GM19452 (cell line): ENCODE measurements at regions not wholly inside any gene's neighbourhood (a gene's known extent, or its start where the extent isn't known, plus 50 kb on each side); places are given as distances from the start of the nearest gene placed in this dataset.

Experiments used
- ATAC-seq: cut with Tn5 transposase; IDR thresholded peaks from one replicate; pipeline ENCODE4 v1.9.1; 2021; ENCODE audit not compliant: unreplicated experiment

DNA sequence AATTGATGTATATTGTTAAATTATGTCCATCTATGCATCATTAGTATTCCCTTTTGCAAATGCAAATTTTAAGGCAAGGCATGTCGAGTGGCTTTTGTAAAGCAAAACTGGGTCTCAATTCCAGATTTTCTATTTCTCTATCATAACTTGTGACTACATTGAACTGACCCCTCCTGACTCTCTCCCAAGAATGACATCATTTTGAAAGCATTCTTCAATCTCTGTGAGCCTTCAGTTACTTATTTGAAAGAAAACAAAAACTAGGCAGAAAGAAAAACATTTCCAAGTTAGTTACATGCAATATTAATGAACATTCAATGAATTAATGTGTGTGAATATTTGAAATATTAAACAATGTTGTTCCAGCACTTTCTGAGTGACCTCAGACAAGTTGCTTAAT lies 314.3 kb upstream of the CLNK start:
- ATAC-seq, result no peak

DNA sequence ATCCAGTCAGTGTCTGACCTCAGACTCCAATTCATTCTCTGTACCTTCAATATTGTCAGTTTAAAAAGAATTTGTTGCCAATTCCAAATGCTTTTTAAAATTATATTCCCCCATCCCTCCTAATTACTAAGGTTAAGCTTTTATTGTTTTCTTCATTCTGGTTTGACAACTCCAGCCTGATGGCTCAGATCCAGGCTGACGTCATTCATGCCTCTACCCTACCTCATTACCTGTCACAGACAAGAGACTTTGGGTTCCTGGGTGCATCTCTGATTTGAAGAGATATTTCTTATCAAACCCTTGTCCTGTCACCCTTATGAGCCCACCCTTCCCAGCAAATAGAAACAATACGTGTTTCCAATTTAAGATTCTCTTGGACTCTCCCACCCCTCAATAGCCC lies 300.2 kb upstream of the CLNK start:
- no peak for ATAC-seq

DNA sequence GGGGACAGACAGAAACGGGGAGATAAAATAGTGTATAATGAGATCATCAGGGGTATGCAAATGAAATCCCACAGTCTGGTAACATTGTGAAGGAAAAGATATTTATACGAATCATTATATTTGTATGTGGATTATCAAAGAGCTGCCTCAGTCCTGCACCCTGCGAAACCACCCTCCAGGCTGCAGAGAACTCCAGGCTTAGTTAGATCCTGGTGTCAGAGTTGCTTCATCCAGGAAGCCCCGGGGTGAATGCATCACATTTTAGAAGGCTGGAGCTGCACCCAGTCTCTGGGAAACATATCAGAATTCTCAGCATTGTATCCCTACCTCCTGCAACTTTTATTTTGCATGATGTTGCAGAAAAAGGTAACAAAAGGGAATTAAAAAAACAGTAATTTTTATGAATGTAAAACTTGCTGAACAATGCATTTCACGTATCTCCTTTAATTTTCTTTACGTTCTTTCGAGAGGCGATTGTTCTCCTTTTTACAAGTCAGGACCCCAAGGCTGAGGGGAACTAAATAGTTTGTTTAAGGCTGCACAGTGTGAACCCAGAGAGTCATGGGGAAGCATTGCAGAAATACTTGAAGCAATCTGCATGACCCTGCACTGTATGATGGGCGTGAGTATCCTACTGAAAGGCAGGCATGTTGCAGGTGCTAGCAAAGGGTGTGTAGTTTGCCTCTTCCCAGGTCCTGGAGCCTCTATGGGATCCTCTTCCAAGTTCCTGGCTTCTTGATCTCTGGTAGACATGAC lies 299.5 kb upstream of the CLNK start:
- ATAC-seq, result no peak

DNA sequence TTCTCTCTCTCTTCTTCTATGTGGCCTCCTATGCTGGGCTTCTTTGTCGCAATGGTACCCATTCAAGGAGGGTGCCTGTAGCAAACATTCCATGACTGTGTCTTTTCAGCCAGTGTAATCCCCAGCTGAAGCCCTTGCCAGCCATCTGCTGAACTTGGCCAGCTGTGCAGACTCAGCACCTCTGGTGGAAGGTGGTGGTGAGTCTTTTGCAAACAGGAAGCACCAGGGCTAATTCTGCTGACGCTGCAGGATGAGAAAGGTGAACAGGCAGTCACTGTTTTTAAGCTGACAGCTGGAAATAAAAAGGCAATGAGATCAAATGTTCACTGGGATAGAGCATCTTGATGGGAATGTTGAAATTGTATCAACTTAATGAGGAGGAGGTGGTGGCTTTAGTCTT lies 298.7 kb upstream of the CLNK start:
- ATAC-seq, result no peak

DNA sequence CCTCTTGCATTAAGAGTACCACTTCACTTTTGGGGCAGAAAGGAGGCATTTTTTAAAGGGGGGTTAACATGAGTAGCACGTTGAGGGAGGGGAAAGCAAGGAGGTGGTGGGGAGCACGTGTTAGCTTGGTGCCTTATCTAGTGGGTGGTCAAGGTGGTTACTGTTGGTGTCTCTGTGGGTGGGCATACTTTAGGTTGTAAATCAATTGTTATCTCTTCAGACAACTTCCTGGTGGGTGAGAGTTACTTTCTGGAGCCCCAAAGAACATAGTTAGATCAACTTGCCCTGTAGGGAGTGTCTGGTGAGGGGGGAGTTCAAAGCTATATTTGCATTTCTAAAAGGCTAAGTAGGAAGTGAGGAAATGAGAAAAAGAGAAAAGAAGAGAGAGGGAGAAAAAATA lies 297.7 kb upstream of the CLNK start:
- ATAC-seq, result no peak

DNA sequence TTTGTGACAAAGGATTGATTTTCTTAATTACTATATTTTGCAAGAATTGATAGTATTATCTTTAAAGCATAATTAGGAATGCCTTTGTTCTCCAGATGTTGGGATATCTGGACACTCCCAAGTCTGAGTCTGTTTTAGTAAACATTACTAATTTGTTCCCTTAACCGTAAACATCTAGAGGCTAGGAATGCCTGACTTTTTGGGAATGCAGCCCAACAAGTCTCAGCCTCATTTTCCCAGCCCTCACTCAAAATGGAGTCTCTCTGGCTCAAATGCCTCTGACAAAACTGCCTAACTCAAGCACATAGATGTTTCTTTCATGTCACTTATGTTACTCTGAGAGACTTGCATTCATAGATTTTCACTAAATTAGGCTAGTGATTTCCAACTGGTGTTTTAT lies 297.0 kb upstream of the CLNK start:
- ATAC-seq, result no peak

DNA sequence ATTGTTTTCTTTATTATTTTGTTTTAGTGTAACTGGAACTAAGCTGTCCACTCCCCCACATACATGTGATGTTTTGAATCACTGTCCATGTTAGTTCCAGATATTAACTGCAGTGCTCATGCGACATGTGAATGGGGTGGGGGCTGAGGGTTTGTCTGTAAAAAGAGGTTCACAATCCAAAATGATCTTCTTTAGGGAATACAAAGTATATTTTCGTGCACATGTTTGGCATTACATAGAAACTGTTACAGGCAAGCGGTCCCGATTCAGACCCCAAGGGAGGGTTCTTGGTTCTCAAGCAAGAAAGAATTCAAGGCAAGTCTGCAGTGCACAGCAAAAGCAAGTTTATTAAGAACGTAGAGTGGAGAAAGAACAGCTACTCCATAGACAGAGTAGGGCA lies 296.5 kb upstream of the CLNK start:
- no peak for ATAC-seq

DNA sequence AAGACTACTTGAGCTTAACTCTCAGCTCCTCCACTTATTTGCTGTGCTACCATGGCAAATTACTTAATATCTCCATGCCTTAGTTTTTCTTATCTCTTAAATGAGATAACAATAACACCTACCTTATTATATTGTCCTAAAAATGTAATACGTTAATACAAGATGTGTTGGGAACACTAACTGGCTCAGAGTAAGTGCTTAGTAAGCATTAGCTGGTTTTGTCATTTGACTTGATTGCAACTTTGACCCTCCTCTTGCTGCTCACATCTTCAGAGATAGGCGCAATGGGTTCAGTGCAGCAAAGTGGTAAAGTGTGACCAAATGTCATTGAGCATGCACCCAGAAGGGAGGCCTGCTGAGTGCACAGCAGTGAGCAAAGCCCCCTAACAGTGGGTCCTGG lies 294.5 kb upstream of the CLNK start:
- no peak for ATAC-seq

DNA sequence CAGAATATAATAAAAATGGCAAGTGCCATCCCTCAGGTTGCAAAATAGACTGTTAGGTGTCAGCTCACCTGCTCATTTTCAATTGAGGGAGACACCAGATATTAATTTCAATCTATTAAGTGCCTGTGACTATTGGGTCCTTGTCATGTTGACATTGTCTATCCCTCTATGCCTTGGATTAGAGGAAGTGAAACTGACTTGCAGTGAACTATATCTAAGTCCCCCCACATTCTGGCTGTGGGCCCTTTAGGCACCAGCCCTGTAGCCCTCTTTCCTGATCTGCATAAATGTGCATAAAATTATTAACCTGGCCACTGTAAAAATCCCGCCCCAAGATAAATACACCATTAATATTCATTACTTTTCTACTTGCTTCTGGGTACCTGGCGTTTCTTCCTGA lies 293.0 kb upstream of the CLNK start:
- no peak for ATAC-seq

DNA sequence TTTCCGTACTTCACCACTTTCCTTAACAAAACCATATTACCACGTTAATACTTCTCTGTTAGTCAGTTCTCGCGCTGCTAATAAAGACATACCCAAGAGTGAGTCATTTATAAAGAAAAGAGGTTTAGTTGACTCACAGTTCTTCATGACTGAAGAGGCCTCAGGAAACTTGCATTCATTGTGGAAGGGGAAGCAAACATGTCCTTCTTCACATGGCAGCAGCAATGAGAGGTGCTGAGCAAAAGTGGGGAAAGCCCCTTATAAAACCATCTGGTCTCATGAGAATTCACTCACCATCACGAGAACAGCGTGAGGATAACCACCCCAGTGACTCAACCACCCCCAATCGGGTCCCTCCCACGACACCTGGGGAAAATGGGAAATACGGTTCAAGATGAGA lies 289.8 kb upstream of the CLNK start:
- ATAC-seq, result no peak

DNA sequence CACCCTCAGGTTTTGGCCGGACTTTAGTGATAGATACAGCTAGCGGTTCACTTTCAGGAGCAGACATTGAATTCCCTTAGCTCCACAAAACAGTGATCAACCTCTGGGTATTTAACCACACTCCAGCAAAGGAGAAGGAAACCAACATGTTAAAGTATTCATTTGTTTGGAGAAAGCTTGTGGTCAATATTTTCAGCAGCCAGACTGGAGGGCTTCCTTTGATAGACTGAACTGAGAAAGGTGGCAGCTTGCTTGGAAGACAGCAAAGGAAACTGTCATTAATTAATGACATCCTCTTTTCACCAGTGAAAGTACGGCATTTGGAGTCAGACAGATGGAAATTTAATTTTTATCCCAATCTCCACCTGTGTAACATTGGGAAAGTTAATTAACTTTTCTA lies 289.1 kb upstream of the CLNK start:
- no peak for ATAC-seq

DNA sequence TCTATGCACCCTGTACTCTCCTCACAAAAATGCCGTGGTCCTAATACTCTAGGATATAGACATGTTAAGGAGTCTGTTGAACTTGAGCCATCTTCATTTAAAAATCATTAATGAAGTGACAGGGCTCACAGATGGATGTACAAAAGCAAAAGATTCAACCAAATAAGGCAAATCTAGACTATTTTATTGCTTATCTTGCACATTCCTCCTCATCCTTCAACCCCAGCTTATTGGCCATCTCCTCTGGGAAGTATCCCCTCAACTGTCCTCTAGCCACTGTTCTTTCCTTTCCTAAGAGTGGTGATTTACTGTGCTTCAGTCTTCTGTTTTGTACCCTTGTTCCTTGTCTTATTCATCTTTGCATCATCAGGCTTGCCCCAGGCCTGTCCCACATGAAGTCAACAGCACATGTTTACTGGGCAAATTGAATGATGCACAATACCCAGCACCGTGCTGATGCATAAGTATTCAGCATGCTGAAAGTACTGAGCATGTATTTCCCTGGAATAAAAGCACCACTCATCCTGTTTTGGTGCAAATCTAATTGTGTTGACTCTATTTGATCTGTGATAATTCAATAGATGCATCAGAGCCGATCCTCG lies 287.3 kb upstream of the CLNK start:
- ATAC-seq, result no peak

DNA sequence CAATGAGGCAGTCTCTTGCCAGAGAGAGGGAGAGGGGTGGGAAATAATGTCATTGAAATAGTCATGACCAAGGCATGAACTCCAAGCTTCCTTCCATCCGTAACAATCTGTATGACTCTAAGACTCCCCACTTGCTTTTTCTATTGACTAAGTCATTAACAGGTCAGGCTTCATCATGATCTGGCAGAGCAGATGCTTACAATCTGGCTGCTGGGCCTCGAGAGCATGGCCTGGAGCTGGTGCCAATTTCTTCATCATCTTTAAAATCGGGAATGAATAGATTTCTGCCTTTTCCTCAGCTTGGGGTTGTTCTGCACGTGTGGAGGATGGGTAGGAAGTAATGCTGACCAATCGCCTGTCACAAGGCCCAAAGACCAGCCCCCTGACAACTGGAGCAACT lies 280.6 kb upstream of the CLNK start:
- ATAC-seq, result no peak

DNA sequence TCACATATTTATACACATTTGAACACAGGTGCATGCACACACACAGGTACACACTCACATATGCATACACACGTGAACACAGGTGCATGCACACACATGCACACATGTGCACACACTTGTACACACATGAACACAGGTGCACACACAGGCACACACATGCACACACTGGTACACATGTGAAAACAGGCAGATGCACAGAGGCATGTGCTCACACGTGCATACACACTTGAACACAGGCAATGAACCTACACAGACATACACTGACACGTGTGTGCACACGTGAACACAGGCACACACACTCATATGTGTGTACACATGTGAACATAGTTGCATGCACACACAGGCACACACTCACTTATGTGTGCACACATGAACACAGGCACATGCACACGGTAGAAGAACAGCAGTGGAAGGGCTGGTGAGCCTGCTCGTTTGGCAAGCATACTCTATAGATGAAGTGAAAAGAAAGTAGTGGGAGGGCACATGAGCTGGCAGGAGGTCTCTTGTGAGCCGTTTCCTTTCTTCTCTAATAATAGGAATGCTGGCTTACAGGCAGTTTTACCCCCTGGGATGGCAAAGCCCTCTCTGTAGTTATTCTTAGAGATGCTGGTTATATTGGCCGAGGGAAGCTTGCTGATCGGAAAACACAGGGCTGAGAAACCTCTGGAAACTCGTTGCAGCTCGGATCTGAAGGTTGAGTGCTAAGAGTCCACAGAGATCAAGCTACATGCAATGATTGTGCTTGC lies 279.6 kb upstream of the CLNK start:
- ATAC-seq, result no peak

DNA sequence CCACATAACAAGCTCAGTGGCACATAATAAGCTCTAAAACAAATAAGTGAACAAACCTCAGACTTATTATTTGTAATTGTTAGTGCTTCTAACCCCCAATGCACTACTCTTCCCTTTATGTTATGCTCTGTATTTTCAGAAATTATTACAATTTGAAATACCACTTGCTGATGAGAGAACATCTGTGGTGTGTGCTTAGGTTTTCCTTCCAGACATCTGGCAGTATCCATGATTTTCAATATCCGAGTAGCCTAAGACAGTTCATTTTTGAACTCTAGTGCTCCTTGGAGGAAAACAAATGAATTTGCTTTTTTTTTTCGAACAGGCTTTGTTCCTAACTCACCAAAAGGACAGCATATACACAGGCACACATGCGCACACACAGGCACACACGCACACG lies 278.7 kb upstream of the CLNK start:
- no peak for ATAC-seq

DNA sequence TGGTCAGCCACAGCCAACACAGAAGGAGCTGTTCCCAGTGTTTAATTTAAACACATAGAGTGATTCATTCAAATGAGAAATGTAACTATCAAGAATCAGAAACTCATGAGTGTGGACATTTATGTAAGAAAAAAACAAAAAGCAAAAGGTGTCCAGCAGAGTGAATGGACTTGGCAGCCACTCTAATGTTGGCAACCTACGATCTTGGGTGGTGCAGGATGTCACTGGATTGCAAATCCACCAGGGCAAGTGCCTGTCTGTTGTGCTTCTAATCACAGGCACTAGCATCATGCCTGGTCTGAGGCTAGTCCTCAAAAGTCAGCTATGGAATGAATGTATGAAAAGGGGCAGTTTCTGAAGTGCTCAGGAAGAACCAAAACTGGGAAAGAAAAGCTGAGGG lies 277.7 kb upstream of the CLNK start:
- no peak for ATAC-seq

DNA sequence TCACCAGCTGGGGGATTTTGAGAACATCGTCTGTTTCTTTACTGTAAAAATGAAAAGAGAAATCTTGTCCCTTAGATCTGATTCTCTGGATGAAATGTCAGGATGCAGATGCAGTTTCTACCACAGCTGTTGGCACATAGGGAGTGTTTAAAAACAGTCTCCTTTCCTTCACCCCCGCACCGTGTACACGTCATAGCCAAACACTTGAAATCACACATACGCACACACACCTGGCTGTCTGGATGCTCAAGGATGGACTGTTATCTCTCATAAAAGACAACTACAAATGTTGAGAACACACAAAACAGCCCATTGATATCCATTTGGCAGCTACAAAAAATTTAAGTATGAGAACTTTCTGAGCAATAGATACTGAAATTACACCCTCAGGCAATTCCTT lies 275.8 kb upstream of the CLNK start:
- no peak for ATAC-seq

DNA sequence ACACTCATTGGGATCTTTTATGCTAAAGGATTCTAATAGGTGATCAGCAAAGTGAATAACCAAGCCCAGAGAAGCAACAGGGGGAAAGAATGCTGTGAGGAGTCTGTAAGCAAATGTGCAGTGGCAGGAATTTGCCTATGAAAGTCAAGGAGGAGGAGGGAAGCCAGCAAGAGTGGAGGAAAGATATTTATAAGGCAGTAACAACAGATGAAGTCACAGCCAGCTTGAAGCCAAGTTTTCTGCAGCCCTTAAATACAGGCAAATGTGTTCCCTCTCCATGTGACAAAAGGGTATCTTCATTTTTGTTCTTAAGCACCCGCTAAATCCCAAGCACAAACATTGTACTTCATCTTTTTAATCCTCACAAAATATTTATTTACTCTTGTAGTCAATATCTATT lies 275.0 kb upstream of the CLNK start:
- no peak for ATAC-seq

DNA sequence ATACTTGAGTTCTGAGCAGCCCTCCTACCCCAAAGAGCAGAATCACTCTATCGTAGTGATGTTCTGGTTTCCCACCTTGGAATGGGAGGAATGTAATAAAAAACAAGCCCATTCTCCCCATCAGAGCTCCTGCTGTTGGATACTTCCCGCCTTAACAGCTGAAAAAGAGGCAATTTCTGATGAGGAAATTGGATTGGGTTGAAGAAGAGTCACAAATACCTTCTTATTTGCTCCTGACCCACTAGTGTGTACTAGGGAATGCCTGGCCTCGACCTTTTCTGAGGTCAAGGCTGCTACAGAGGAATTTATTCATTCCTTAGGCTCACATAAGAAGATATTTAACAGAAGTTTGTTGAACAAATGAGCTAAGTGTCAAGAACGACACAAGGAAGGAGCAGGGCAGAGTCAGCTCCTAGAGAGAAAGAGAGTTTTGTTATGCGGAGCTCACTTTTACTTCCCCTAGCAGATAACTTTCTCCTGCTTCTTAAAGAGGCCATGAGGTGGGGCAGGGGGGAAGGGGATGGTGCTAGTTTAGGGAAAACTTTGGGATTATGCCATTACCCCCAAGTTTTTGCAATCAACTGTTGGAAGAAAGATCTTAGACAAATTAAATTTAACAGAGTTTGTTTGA lies 273.8 kb upstream of the CLNK start:
- no peak for ATAC-seq

DNA sequence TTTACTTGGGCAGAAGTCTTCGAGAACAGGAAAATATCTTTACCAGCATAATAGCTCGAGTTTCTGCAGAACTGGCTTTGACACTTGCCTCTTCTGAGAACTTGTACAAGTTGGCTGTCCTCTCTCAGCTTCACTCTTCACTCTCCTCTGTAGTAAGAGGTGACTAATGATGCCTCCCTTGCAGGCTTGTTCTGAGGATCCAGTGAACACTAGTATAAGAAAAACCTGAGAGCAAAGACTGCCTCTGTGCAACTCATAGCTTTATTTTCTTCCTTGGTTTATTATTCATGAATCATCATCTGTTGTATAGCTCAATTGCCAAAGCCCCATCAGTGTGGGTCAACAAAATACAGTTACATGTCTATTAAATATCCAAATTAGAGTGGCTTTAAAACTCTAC lies 266.7 kb upstream of the CLNK start:
- ATAC-seq, result no peak

DNA sequence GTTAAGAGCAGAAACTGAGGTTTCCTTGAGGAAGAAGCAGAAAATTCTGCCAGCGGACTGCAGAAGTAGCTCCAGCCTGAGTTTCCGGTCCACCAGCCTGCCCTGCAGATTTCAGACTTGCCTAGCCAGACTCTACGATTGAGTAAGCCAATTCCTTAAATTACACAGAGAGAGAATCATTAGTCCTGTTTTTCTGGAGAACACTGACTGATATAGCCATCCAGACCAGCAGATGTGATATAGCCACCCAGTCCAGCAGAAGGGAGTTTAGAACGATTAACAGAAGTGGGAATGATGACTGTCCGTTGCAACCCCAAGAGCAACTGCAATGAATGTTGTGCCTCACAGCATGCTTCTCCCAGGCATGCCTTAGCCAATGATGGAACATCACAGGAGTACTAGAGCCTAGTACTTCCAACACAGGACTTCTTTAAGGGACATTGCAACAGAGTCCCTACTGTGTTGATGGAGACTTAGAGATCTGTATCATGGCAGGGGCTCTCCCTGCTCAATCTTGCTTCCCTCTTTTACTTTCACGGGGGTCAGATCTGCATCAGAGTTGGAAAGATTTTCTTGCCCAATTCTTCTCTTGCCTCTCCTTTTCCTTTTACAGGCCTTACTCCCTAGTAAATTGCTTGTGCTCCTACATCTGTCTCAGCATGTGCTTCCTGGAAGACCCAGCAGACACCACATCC lies 264.6 kb upstream of the CLNK start:
- ATAC-seq, result no peak
